HCT116 (cell line): ENCODE measurements at regions not wholly inside any gene's neighbourhood (a gene's known extent, or its start where the extent isn't known, plus 50 kb on each side); places are given as distances from the start of the nearest gene placed in this dataset.

Experiments
- ATAC-seq: fragments of 200-7000 bp; cut with Tn5 transposase; 2 replicates; pipeline ENCODE4 v1.9.1; 2020; ENCODE audit warnings: mild to moderate bottlenecking, moderate library complexity
- BruUV-seq: library from RNA; stranded (reverse); fragments of 400-500 nt; replicated peaks from 2 replicates; lab custom pipeline; 2021; lab: Mats Ljungman, UMichigan
- CTCF ChIA-PET: fragments of 300-600 bp; sonication (Branson Sonifier 250); formaldehyde crosslinking; loops from one replicate; lab custom pipeline; 2021; ENCODE audit warnings: antibody characterized with exemption; lab: Charles Lee
- POLR2A ChIA-PET: fragments of 300-600, 350-600 bp; sonication (Branson Sonifier 250); formaldehyde crosslinking; loops from one replicate; lab custom pipeline; 2021; ENCODE audit warnings: antibody characterized with exemption; lab: Charles Lee
- RAD21 ChIA-PET, 2 experiments: fragments of 300-600 bp; sonication (Branson Sonifier 250); formaldehyde crosslinking; loops; one replicate each; lab custom pipeline; 2023; ENCODE audit warnings: low total read pairs in 2 of 2; ENCODE audit not compliant: uncharacterized antibody in 2 of 2, unreplicated experiment in 2 of 2, low non-redundant PET in 1 of 2; lab: Charles Lee
- DNase-seq: peaks from one replicate; pipeline ENCODE4 v3.0.0-alpha.2; 2010; ENCODE audit warnings: low read depth, low spot score
- H2AFZ ChIP-seq: fragments of 200-600 bp; shearing (Covaris generic), sonication (generic); 2 replicates; pipeline ENCODE4 v1.6.1; 2017; ENCODE audit warnings: low read depth, mixed run types, mixed read lengths, antibody characterized with exemption, low read length; ENCODE audit not compliant: poor library complexity, severe bottlenecking
- H3K27ac ChIP-seq: 2 replicates; pipeline ENCODE4 v1.5.1; 2012; ENCODE audit warnings: low read depth, low read length
- H3K27me3 ChIP-seq: fragments of 200-600 bp; sonication (generic); 2 replicates; pipeline ENCODE4 v1.6.1; 2016; ENCODE audit warnings: mixed run types, low read length, mixed read lengths; ENCODE audit not compliant: insufficient read depth
- H3K36me3 ChIP-seq, 2 experiments: fragments of 200-500 bp in 1 of 2; fragments of 200-600 bp in 1 of 2; sonication (Bioruptor generic) in 1 of 2; sonication (generic) in 1 of 2; 2 replicates each; pipeline versions ENCODE4 v1.5.1 to v1.6.1; 2014 to 2016; ENCODE audit warnings: low read length in 2 of 2, inconsistent platforms in 1 of 2, mixed read lengths in 1 of 2, mixed run types in 1 of 2; ENCODE audit not compliant: insufficient read depth in 2 of 2, control insufficient read depth in 1 of 2
- H3K4me1 ChIP-seq, 2 experiments: fragments of 200-600 bp in 1 of 2; sonication (generic) in 1 of 2; 2 replicates each; pipeline versions ENCODE4 v1.5.1 to v1.6.1; 2012 to 2017; ENCODE audit warnings: low read length in 2 of 2, inconsistent platforms in 1 of 2, mild to moderate bottlenecking in 1 of 2, mixed read lengths in 1 of 2, mixed run types in 1 of 2, moderate library complexity in 1 of 2; ENCODE audit not compliant: insufficient read depth in 2 of 2, control insufficient read depth in 1 of 2
- H3K4me2 ChIP-seq: fragments of 200-600 bp; sonication (generic); 2 replicates; pipeline ENCODE4 v1.6.1; 2017; ENCODE audit warnings: mixed run types, low read length, mixed read lengths
- H3K4me3 ChIP-seq, 2 experiments: fragments of 200-600 bp in 1 of 2; sonication (generic) in 1 of 2; replicated peaks in 1 of 2; 2 replicates each; pipeline ENCODE4 v1.5.1; 2011 to 2016; ENCODE audit warnings: low read length in 2 of 2, control low read depth in 1 of 2, low read depth in 1 of 2, mild to moderate bottlenecking in 1 of 2, mixed read lengths in 1 of 2, mixed run types in 1 of 2
- H3K79me2 ChIP-seq: fragments of 200-600 bp; sonication (generic); 2 replicates; pipeline ENCODE4 v1.6.1; 2017; ENCODE audit warnings: mild to moderate bottlenecking, mixed run types, low read length, moderate library complexity, mixed read lengths; ENCODE audit not compliant: insufficient read depth
- H3K9ac ChIP-seq: fragments of 200-600 bp; sonication (generic); 2 replicates; pipeline ENCODE4 v1.6.1; 2016; ENCODE audit warnings: low read length, mixed read lengths
- H3K9me2 ChIP-seq: fragments of 200-600 bp; sonication (generic), shearing (Covaris generic); 2 replicates; pipeline ENCODE4 v1.6.1; 2017; ENCODE audit warnings: mixed run types, mild to moderate bottlenecking, moderate library complexity; ENCODE audit not compliant: insufficient read depth
- H3K9me3 ChIP-seq, 2 experiments: fragments of 200-500 bp in 1 of 2; fragments of 200-600 bp in 1 of 2; sonication (Bioruptor generic) in 1 of 2; sonication (generic) in 1 of 2; 2 replicates each; pipeline ENCODE4 v1.6.1; 2014 to 2017; ENCODE audit warnings: low read length in 2 of 2, mixed read lengths in 2 of 2, inconsistent platforms in 1 of 2, low read depth in 1 of 2, mild to moderate bottlenecking in 1 of 2, mixed run types in 1 of 2, moderate library complexity in 1 of 2; ENCODE audit not compliant: control insufficient read depth in 1 of 2, insufficient read depth in 1 of 2
- H4K20me1 ChIP-seq: fragments of 200-600 bp; sonication (generic), shearing (Covaris generic); 2 replicates; pipeline ENCODE4 v1.6.1; 2017; ENCODE audit warnings: mixed run types, mild to moderate bottlenecking, moderate library complexity; ENCODE audit not compliant: insufficient read depth
- CBX3 ChIP-seq: IDR thresholded peaks from 2 replicates; pipeline ENCODE4 v1.6.1; 2012; ENCODE audit warnings: low read depth
- CEBPB ChIP-seq: IDR thresholded peaks from 2 replicates; pipeline ENCODE4 v1.6.1; 2012; ENCODE audit warnings: low read depth
- CTCF ChIP-seq, 3 experiments: fragments of 200-600 bp in 1 of 3; sonication (generic) in 1 of 3; IDR thresholded peaks in 2 of 3; conservative IDR thresholded peaks in 1 of 3; 2 replicates each; pipeline ENCODE4 v1.5.1; 2012 to 2017; ENCODE audit warnings: low read depth in 2 of 3, low read length in 2 of 3, antibody characterized with exemption in 1 of 3, borderline replicate concordance in 1 of 3, control low read depth in 1 of 3, mild to moderate bottlenecking in 1 of 3, mixed read lengths in 1 of 3, mixed run types in 1 of 3, moderate library complexity in 1 of 3; ENCODE audit not compliant: insufficient read depth in 1 of 3
- EGR1 ChIP-seq: IDR thresholded peaks from 2 replicates; pipeline ENCODE4 v1.6.1; 2012; ENCODE audit warnings: low read depth
- ELF1 ChIP-seq: IDR thresholded peaks from 2 replicates; pipeline ENCODE4 v1.6.1; 2012; ENCODE audit warnings: low read depth, borderline replicate concordance
- EZH2phosphoT487 ChIP-seq: fragments of 200-600 bp; IDR thresholded peaks from 2 replicates; pipeline ENCODE4 v1.6.1; 2018; ENCODE audit warnings: antibody characterized with exemption, borderline replicate concordance
- JUND ChIP-seq: IDR thresholded peaks from 2 replicates; pipeline ENCODE4 v1.6.1; 2012
- RAD21 ChIP-seq: IDR thresholded peaks from 2 replicates; pipeline ENCODE4 v1.6.1; 2012; ENCODE audit warnings: low read depth, mild to moderate bottlenecking
- REST ChIP-seq: IDR thresholded peaks from 2 replicates; pipeline ENCODE4 v1.6.1; 2012; ENCODE audit warnings: low read depth
- SP1 ChIP-seq: IDR thresholded peaks from 2 replicates; pipeline ENCODE4 v1.6.1; 2012; ENCODE audit warnings: low read depth
- SRF ChIP-seq: IDR thresholded peaks from 2 replicates; pipeline ENCODE4 v1.6.1; 2012; ENCODE audit warnings: low read depth
- YY1 ChIP-seq: IDR thresholded peaks from 2 replicates; pipeline ENCODE4 v1.6.1; 2011; ENCODE audit warnings: low read length, low read depth, moderate library complexity, mild to moderate bottlenecking; ENCODE audit not compliant: insufficient replicate concordance; ENCODE audit errors: extremely low read depth
- intact Hi-C: fragments of 100-400 bp; cut with micrococcal nuclease; formaldehyde crosslinking; loops from 2 replicates; pipeline ENCODE4 v1.10.0; 2022

- Histone ChIP-seq H3K27ac (no peak overlapping the region), H3K4me1 (no peaks in the 10 kb centered on the region), H3K4me2 (no peak overlapping the region), H2AFZ (no peak overlapping the region), H3K79me2 (no peaks in the 10 kb centered on the region), H3K4me3 (no peak overlapping the region), H4K20me1 (no peaks in the 10 kb centered on the region), H3K27me3 (no peaks in the 10 kb centered on the region), H3K36me3 (no peaks in the 10 kb centered on the region), H3K9me3 (no peaks in the 10 kb centered on the region), H3K9me2 (no peaks in the 10 kb centered on the region), H3K9ac (no peak overlapping the region)
- ChIA-PET CTCF (interaction anchor here (0.7 kb wide), 1 partner anchor 414 kb away, joined by 4 read pairs; no protein-coding TSS in a partner anchor), POLR2A (no interaction called here), RAD21 (no interaction called here)
- TF ChIP-seq ELF1: no peak
- DNase-seq: no peak
- no peak for ATAC-seq
- intact Hi-C loops: no loop called here
- BruUV-seq: no TSS peak
Observed at GRCh38 chrX:117768861-117769604, 347.6 kb downstream of the KLHL13 start.

GRCh38 chrX:117765211-117765610, 351.4 kb downstream of the KLHL13 start:
- Histone ChIP-seq H3K4me1 (no peaks in the 10 kb centered on the region), H3K9me3 (no peaks in the 10 kb centered on the region), H3K27me3 (no peaks in the 10 kb centered on the region), H3K9me2 (no peaks in the 10 kb centered on the region), H2AFZ (no peak overlapping the region), H3K9ac (no peak overlapping the region), H3K36me3 (no peaks in the 10 kb centered on the region), H3K79me2 (no peaks in the 10 kb centered on the region), H4K20me1 (no peaks in the 10 kb centered on the region), H3K4me2 (no peak overlapping the region), H3K27ac (no peak overlapping the region), H3K4me3 (no peak overlapping the region)
- intact Hi-C loops: no loop called here
- BruUV-seq: no TSS peak
- no peak for DNase-seq
- ChIA-PET POLR2A (no interaction called here), RAD21 (no interaction called here), CTCF (no interaction called here)
- no peak for ATAC-seq
- TF ChIP-seq ELF1: no peak
- TF ChIP-seq JUND: no peak
- TF ChIP-seq EGR1: no peak
- no peak for TF ChIP-seq CTCF (IDR thresholded peaks at IDR 0.05 in 2 of 3, conservative IDR thresholded peaks at IDR 0.05 in 1 of 3; ENCODE audit: borderline replicate concordance in 1 of 3, insufficient read depth in 1 of 3, low read depth in 2 of 3, low read length in 2 of 3)
- no peak for TF ChIP-seq CEBPB
- TF ChIP-seq REST: no peak
- TF ChIP-seq SRF: no peak
- TF ChIP-seq EZH2phosphoT487: no peak
- TF ChIP-seq CBX3: no peak
- TF ChIP-seq RAD21: no peak
- no peak for TF ChIP-seq YY1
- no peak for TF ChIP-seq SP1
